ENCODE measurements at regions not wholly inside any gene's neighbourhood (a gene's known extent, or its start where the extent isn't known, plus 50 kb on each side); places are given as distances from the start of the nearest gene placed in this dataset.

DNA sequence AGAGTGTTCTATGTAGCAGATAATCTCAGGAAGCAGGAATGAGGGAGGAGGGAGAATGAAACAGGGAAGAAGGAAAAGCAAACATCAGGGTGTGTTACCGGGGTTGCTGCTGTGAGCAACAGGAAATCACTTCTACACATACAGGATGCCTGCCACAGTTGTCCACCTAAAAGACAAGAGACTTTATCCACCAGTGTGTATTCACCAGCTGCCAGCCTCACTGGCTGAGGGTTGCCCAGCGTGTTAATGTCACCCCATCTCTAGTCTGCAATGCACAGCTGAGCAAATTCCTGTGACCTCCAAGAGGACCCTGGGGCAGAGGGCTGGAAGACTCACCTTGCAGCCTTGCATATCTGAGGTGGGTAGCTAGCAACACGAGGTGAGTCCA lies 183.7 kb downstream of the GPAM start:
- TF ChIP-seq CTCF (IDR thresholded peaks at IDR 0.05) (no peak), POLR2A (IDR thresholded peaks at IDR 0.05) (no peak)

Data from lower leg skin (tissue), 3 donors.